ENCODE measurements at regions not wholly inside any gene's neighbourhood (a gene's known extent, or its start where the extent isn't known, plus 50 kb on each side); places are given as distances from the start of the nearest gene placed in this dataset.

DNA sequence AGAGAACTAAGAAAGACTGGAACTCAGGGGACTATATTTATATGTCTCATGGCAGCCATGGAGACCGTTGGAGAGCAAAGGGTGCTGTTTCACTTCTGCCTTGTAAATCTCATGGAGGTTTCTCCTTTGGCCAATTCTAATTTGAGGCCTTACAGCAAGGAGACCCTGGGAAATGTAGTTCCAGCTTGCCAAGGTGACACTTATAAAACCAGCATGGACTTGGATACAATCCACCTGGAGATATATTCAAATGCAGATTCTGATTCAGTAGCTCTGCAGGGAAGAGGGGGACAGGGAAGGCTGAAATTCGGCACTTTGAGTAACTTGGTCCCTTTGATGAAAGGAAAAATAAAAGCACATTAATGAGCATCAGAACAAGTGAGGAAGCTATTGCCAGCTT, 90.0 kb downstream of the OXGR1 start:
- TF ChIP-seq CREM (IDR thresholded peaks at IDR 0.05) (no peak), CREM (CRISPR knock-in tag; IDR thresholded peaks at IDR 0.05) (no peak), ZNF768 (CRISPR knock-in tag; IDR thresholded peaks at IDR 0.05) (no peak)
